Esophagus muscularis mucosa (tissue), 4 donors: ENCODE measurements at regions not wholly inside any gene's neighbourhood (a gene's known extent, or its start where the extent isn't known, plus 50 kb on each side); places are given as distances from the start of the nearest gene placed in this dataset.

Experiments
- DNase-seq: peaks from one replicate; pipeline ENCODE4 v3.0.0-alpha.2; 2017; ENCODE audit errors: extremely low spot score
- H3K27ac ChIP-seq, 4 donors: fragments of 200-600 bp; sonication (generic); replicated peaks in 1 of 4; 1 replicate in 3 of 4; 2 replicates in 1 of 4; pipeline ENCODE4 v1.5.1; 2016 to 2019; ENCODE audit warnings: mild to moderate bottlenecking in 1 of 4
- H3K27me3 ChIP-seq, 4 donors: fragments of 200-600 bp; sonication (generic); one replicate each; pipeline versions ENCODE4 v1.5.1 to v1.6.0; 2016 to 2019
- H3K36me3 ChIP-seq, 4 donors: fragments of 200-600 bp; sonication (generic); one replicate each; pipeline ENCODE4 v1.5.1; 2016 to 2019
- H3K4me1 ChIP-seq, 4 donors: fragments of 200-600 bp; sonication (generic); one replicate each; pipeline ENCODE4 v1.5.1; 2016 to 2019
- H3K4me3 ChIP-seq, 4 donors: fragments of 200-600 bp; sonication (generic); 1 replicate in 2 of 4; 2 replicates in 2 of 4; pipeline ENCODE4 v1.5.1; 2016 to 2019; ENCODE audit warnings: mild to moderate bottlenecking in 4 of 4, moderate library complexity in 1 of 4
- H3K9me3 ChIP-seq, 4 donors: fragments of 200-600 bp; sonication (generic); 1 replicate in 3 of 4; 2 replicates in 1 of 4; pipeline ENCODE4 v1.5.1; 2016 to 2019
- EP300 ChIP-seq: sonication (generic); formaldehyde crosslinking; IDR thresholded peaks from one replicate; pipeline ENCODE4 v1.6.1; 2017; ENCODE audit warnings: antibody characterized with exemption
- POLR2A ChIP-seq: fragments of 450-650 bp; IDR thresholded peaks from one replicate; pipeline ENCODE4 v1.6.1; 2017; ENCODE audit warnings: antibody characterized with exemption, moderate library complexity, mild to moderate bottlenecking, low read depth
- POLR2AphosphoS5 ChIP-seq, 2 donors: sonication (generic); formaldehyde crosslinking; IDR thresholded peaks; one replicate each; pipeline ENCODE4 v1.6.1; 2017; ENCODE audit warnings: antibody characterized with exemption in 2 of 2
- WGBS: methylation state at CpG from one replicate; pipeline ENCODE4 v1.1.5; 2018; 5-methylcytosine and 5-hydroxymethylcytosine counted together
- intact Hi-C: fragments of 100-400 bp; cut with DNase I; formaldehyde crosslinking; loops from one replicate; pipeline ENCODE4 v1.15.1; 2023
- TF ChIP-seq, protein P1 (sequence below), 3 experiments: fragments of 200-600 bp in 2 of 3; fragments of 450-650 bp in 1 of 3; sonication (generic) in 2 of 3; IDR thresholded peaks; one replicate each; pipeline ENCODE4 v1.5.1; 2017 to 2019; ENCODE audit warnings: antibody characterized with exemption in 3 of 3, mild to moderate bottlenecking in 2 of 3, moderate library complexity in 1 of 3

DNA sequence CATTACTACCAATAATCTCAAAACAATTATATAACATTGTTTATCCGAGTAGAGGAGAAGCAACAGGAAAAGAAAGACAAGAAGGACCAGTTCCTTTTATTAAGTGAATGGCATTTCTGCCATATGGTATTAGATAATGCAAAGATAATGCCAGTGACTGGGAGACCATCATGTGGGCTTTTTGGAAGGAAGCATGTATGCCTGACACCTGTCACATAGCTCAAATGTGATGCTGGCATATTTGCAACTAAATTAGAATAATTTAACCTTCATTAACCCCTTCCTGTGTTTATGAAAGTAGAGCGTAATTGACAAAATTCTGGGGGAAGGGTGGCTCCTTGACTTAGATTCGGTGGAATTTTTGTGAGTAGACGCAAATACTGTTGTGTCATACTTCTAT, 733.0 kb downstream of the TUSC7 start:
- WGBS, result 88% methylated on average over 4 of the region's 4 CpGs
- no peak overlapping the region for H3K4me3 ChIP-seq
- no peaks in the 10 kb centered on the region for H3K36me3 ChIP-seq
- TF ChIP-seq EP300, result no peak
- no peak for TF ChIP-seq POLR2A
- DNase-seq, result no peak
- H3K9me3 ChIP-seq, result no peaks in the 10 kb centered on the region
- H3K27me3 ChIP-seq, result peaks cover 0 to 4% (median 0%) of the 10 kb centered on the region in 4 donors
- H3K4me1 ChIP-seq, result no peaks in the 10 kb centered on the region
- H3K27ac ChIP-seq, result no peak overlapping the region
- intact Hi-C loops, result no loop called here

DNA sequence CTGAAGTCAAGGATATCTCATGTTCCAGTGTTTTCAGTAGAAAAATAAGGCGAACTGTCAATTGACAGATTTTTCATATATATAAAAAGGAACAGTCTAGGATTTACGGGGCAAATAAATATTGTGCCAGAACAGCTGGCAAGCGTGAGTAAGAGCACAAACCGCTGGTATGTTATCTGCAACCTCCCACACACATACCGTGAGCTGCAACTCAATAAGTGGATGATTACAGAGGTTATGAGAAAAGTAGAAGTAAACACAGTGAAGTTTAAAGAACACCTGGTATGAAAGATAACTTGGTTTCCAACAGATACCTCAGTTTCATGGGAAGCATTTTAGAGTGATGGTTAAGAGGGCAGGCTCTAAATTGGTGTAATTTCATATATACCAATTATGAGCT, 733.4 kb downstream of the TUSC7 start:
- Histone ChIP-seq H3K9me3 (no peaks in the 10 kb centered on the region), H3K36me3 (no peaks in the 10 kb centered on the region), H3K4me3 (no peak overlapping the region), H3K27ac (no peak overlapping the region), H3K4me1 (no peaks in the 10 kb centered on the region), H3K27me3 (peaks cover 0 to 4% (median 0%) of the 10 kb centered on the region in 4 donors)
- TF ChIP-seq POLR2A (no peak), POLR2AphosphoS5 (IDR thresholded peaks at IDR 0.05) (no peak), EP300 (no peak)
- TF ChIP-seq, protein P1, sequence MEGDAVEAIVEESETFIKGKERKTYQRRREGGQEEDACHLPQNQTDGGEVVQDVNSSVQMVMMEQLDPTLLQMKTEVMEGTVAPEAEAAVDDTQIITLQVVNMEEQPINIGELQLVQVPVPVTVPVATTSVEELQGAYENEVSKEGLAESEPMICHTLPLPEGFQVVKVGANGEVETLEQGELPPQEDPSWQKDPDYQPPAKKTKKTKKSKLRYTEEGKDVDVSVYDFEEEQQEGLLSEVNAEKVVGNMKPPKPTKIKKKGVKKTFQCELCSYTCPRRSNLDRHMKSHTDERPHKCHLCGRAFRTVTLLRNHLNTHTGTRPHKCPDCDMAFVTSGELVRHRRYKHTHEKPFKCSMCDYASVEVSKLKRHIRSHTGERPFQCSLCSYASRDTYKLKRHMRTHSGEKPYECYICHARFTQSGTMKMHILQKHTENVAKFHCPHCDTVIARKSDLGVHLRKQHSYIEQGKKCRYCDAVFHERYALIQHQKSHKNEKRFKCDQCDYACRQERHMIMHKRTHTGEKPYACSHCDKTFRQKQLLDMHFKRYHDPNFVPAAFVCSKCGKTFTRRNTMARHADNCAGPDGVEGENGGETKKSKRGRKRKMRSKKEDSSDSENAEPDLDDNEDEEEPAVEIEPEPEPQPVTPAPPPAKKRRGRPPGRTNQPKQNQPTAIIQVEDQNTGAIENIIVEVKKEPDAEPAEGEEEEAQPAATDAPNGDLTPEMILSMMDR (IDR thresholded peaks at IDR 0.05), result no peak
- no peak for DNase-seq
- 84% methylated on average over 5 of the region's 5 CpGs for WGBS
- intact Hi-C loops, result no loop called here

DNA sequence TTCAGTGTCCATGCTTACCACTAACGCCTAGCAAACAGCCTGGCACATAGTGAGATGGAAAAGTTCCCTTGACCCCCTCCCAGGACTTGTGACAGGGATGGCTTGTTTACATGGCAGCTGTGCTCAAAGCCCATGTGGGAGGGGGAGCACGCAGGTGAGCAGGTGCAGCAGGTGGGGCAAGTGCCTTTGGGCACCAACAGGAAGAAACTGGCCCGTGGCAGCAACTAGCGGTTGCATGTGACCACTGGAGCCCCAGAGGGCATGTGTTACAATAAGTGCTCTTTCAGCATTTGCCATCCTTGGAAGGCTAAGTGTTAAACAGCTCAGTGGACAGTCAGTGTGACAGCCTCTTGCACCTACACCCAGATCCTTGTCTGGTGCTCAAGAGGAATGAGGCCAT, 734.6 kb downstream of the TUSC7 start:
- Histone ChIP-seq H3K4me1 (no peaks in the 10 kb centered on the region), H3K36me3 (no peaks in the 10 kb centered on the region), H3K9me3 (no peaks in the 10 kb centered on the region), H3K4me3 (no peak overlapping the region), H3K27ac (no peak overlapping the region), H3K27me3 (peaks cover 0 to 4% (median 0%) of the 10 kb centered on the region in 4 donors)
- TF ChIP-seq POLR2A (no peak), POLR2AphosphoS5 (IDR thresholded peaks at IDR 0.05) (no peak), EP300 (no peak)
- TF ChIP-seq, protein P1 (IDR thresholded peaks at IDR 0.05), result no peak
- WGBS, result 96% methylated on average over 4 of the region's 4 CpGs
- no peak for DNase-seq
- intact Hi-C loops, result no loop called here

DNA sequence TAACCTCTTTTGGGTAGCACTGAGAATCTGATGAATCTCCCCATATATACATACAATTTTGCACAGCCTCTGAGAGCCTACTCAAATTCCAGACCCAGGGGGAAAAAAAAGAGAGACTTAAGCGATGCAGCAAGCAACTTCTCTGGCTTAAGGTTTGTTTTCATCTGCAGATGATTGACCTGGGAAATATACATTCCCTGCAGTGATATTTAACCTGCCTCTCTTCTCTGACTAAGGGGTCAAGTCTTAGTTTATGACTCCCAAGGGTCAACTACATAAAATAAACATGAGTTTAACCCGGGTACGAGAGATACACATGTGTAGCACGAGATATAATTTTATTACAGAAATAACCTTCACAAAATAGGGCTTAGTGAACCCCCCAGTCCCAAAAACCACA, 737.8 kb downstream of the TUSC7 start:
- H3K9me3 ChIP-seq, result no peaks in the 10 kb centered on the region
- no peak overlapping the region for H3K27ac ChIP-seq
- 63% methylated on average over 4 of the region's 4 CpGs for WGBS
- peaks cover 0 to 4% (median 0%) of the 10 kb centered on the region in 4 donors for H3K27me3 ChIP-seq
- DNase-seq, result no peak
- no peaks in the 10 kb centered on the region for H3K36me3 ChIP-seq
- intact Hi-C loops, result no loop called here
- H3K4me3 ChIP-seq, result no peak overlapping the region
- no peaks in the 10 kb centered on the region for H3K4me1 ChIP-seq
- no peak for TF ChIP-seq POLR2A
- TF ChIP-seq, protein P1 (IDR thresholded peaks at IDR 0.05), result no peak
- no peak for TF ChIP-seq EP300
- TF ChIP-seq POLR2AphosphoS5 (IDR thresholded peaks at IDR 0.05), result no peak

DNA sequence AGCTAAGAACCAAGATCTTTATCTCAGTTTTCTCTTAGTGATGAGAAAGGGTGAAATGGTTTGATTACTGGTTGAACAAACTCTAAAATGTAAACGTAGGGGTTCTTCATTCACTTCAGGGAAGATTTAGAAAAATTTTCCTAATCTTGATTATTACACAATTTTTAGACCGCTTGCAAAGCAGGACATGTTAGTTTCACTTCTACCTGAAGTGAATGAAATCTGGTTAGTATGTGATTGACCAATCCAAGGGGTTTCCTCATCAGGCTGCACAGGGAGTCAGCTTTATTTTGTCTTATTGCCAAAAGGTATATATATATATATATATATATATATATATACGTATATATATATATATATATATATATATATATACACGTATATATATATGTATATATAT, 740.4 kb downstream of the TUSC7 start:
- H3K27ac ChIP-seq, result no peak overlapping the region
- TF ChIP-seq POLR2A, result no peak
- TF ChIP-seq POLR2AphosphoS5 (IDR thresholded peaks at IDR 0.05), result no peak
- H3K4me1 ChIP-seq, result no peaks in the 10 kb centered on the region
- H3K4me3 ChIP-seq, result no peak overlapping the region
- WGBS, result 61% methylated on average over 4 of the region's 4 CpGs
- no peak for DNase-seq
- no peaks in the 10 kb centered on the region for H3K9me3 ChIP-seq
- intact Hi-C loops, result no loop called here
- H3K27me3 ChIP-seq, result no peaks in the 10 kb centered on the region
- no peaks in the 10 kb centered on the region for H3K36me3 ChIP-seq

DNA sequence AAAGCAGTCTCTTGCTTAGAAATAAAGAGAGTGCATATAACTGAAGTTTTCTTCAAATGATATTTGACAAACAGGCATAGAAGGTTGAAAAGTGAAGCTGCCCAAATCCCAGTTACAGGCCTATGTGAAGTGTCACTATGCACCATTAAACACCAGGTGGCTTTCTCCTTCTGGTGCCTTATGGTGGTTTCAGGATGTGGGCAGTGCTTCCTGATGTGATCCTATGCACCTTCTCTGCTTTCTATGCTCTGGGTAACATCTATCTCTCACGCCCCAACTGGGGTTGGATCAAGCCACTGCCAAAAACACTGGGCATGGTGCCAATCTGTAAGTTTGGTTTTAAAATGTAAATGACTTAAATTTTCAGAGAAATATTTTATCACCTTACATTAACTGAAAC, 744.7 kb downstream of the TUSC7 start:
- TF ChIP-seq POLR2AphosphoS5 (IDR thresholded peaks at IDR 0.05), result no peak
- TF ChIP-seq EP300, result no peak
- H3K27me3 ChIP-seq, result no peaks in the 10 kb centered on the region
- H3K36me3 ChIP-seq, result no peaks in the 10 kb centered on the region
- H3K9me3 ChIP-seq, result no peaks in the 10 kb centered on the region
- no peak overlapping the region for H3K27ac ChIP-seq
- no peak for DNase-seq
- H3K4me3 ChIP-seq, result no peak overlapping the region
- 59% methylated on average over 1 of the region's 1 CpG for WGBS
- no peaks in the 10 kb centered on the region for H3K4me1 ChIP-seq
- intact Hi-C loops, result no loop called here
